Right lobe of liver (tissue), 4 donors: ENCODE measurements at regions not wholly inside any gene's neighbourhood (a gene's known extent, or its start where the extent isn't known, plus 50 kb on each side); places are given as distances from the start of the nearest gene placed in this dataset.

ENCODE experiments used
- CTCF ChIP-seq, 4 donors: fragments of 200-600 bp in 3 of 4; fragments of 450-650 bp in 1 of 4; IDR thresholded peaks; one replicate each; pipeline versions ENCODE4 v1.5.1 to v1.8.0; 2016 to 2022; ENCODE audit warnings: antibody characterized with exemption in 4 of 4, mild to moderate bottlenecking in 2 of 4
- POLR2A ChIP-seq: fragments of 450-650 bp; IDR thresholded peaks from one replicate; pipeline ENCODE4 v1.6.1; 2017; ENCODE audit warnings: antibody characterized with exemption, mild to moderate bottlenecking
- donor health status: DM: no; HTN: no; CAD: no.
- donor health status: DM: no; HTN: no; CAD: no.
- donor health status: DM: no; HTN: yes; CAD: no.

GRCh38 chr5:7157083-7157482 is 238.9 kb upstream of the ADCY2 start:
- no peak for TF ChIP-seq CTCF (IDR thresholded peaks at IDR 0.05)
- no peak for TF ChIP-seq POLR2A
